Stimulated activated CD4-positive, alpha-beta T cell treated with anti-CD3 and anti-CD28 coated beads, Interleukin-2, amount 100 ng/mL, for 24 hours (primary cell): ENCODE measurements at regions not wholly inside any gene's neighbourhood (a gene's known extent, or its start where the extent isn't known, plus 50 kb on each side); places are given as distances from the start of the nearest gene placed in this dataset.

Experiments used
- DNase-seq, 2 donors: peaks; one replicate each; pipeline ENCODE4 v3.0.0-alpha.2; 2020

DNA sequence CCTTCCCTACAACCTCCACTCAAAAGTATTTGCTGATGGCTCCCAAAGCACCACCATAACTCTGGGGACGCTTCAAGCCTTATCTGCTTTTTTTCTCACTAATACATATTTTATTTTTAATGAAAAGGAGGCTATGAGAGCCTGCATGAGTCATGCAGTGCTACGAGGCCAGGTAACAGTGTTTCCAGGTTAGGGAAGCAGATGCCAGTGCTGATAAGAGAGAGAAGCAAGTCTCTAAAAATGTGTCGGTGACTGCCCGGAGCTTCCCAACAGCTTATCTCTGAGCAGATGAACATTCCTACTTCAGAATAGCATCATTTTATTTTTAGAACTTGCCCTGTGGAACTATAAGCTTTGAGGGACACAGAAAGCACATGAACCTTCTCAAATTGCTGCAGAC, 931.5 kb downstream of the CCSER2 start:
- DNase-seq: no peak

- no peak for DNase-seq
Measured at GRCh38 chr10:85262992-85263391, 934.6 kb downstream of the CCSER2 start.

- DNase-seq: no peak
Measured at GRCh38 chr10:85265121-85265520, 936.7 kb downstream of the CCSER2 start.

DNA sequence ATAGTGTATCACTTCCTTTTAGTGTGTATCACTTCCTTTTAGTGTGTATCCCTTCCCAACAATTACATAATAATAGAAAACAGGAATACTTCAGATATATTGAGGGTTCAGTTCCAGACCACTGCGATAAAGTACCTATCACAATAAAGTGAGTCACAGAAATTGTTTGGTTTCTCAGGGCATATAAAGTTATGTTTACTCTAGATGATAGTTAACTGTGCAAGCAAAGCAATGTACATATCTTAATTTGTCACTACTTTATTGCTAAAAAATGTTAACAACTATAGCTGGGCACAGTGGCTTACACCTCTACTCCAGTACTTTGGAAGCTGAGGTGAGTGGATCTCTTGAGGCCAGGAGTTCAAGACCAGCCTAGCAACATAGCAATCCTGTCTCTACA, 938.4 kb downstream of the CCSER2 start:
- DNase-seq: no peak

DNA sequence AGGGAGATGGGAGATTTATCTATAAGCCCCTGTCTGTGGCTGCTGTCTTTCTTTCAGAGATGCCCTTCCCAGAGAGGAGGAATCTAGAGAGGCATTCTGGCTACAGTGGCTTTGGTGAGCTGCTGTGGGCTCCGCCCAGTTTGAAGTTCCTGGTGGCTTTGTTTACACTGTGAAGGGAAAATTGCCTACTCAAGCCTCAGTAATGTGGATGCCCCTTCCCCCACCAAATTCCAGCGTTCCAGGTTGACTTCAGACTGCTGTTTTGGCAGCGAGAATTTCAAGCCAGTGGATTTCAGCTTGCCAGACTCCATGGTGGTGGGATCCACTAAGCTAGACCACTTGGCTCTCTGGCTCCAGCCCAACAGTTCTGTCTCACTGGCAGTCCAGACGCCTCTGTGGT, 951.6 kb downstream of the CCSER2 start:
- DNase-seq: no peak

DNA sequence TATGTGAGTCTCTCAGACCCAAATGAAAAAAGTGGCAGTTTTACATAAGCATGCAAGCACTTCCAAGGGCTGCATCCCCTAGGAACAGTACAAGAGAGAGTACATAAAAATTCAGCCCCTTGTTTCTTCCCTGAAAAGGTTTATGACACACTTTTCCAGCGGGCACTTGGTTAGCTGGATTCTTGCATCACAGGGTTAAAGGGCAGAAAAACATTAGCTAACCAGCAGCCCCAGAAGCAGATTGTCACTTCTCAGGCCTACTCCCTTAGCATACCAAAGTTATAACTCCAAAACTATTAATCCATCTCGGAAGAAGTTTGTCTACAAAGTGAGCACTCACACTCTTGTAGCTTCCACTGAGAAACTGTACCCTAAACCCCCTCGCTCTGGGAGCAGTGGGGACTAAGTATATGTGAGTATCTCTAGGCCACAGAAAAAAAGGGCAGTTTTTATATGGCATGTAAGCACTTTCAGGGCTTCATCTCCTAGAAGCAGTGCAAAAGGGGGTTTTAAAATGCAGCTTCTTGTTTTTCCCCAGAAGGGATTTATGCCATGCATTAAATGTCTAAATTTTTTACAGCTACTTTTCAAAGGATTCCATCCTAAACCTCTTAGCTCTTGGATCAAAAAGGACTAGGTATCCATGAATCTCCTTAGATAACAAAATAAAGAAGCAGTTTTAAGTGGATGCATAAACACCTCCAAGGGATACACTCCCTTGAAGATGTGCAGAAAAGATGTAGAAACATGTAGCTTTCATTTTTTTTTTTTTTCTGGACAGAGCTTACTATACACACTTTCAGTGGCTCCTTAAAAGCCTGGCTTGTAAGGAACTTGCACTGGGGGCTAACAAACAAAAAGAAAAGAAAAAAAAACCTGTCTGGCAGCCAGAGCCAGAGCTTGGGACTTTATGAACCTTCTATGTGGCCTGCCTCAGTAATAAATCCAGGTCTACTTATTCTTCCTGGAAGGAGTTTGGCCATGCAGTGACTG, 956.7 kb downstream of the CCSER2 start:
- no peak for DNase-seq

- DNase-seq: no peak
Measured at GRCh38 chr10:85293483-85293882, 965.1 kb downstream of the CCSER2 start.

DNA sequence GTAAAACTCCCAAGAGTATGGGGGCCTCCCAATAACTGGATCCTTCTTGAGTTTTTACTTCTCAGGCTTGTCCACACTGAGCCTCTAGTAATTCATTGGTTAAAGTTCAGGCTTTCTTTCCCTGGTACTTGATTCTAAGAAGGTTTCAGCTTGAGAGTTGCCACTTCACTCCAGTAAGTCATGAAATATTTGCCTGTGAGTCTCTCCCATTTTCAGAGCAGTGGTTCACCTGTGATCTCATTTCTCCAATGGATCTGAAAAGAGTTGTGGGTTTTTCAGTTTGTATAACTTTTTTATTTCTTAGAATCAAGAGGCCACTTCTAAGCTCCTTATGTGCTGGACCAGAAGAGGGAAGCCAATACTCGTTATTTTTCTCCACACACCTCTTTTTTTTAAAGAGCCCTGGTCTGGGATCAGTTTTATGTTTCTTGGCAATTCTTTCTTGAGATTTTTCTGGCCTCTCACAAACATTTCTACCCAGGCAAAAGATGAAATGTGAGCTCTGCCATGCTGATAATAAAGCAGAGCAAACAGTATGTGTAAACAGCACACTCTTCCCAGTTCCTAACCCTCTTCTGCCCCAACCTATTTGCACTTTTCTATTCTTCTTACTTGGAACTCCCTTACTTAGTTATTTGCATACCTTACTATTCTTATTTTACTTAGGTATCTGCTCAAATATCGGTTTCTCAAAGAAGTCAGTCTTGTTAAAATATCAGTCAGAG, 983.4 kb downstream of the CCSER2 start:
- DNase-seq: no peak

DNA sequence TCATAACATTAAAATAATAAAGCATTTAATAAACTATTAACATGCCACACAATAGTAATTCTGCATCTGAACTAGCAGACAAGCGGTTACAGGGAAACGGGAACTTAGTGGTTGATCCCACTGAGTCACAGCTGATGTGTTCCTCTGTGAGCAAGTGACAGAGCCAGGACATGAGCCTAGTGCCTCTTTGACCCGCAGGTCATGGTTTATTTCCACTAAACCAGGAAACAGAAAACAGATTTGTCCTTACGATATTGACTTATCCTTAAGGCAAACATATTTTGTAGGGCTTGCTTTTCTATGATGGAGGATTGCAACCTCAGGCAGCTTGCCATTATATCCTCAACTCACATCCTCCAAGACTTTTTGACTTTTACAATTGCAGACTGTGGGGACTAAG, 987.3 kb downstream of the CCSER2 start:
- DNase-seq: no peak

- DNase-seq: no peak
Measured at GRCh38 chr10:85316276-85316675, 987.9 kb downstream of the CCSER2 start.

GRCh38 chr10:85317827-85318226, 989.4 kb downstream of the CCSER2 start:
- DNase-seq: no peak

GRCh38 chr10:85318809-85319807, 990.7 kb downstream of the CCSER2 start:
- no peak for DNase-seq

DNA sequence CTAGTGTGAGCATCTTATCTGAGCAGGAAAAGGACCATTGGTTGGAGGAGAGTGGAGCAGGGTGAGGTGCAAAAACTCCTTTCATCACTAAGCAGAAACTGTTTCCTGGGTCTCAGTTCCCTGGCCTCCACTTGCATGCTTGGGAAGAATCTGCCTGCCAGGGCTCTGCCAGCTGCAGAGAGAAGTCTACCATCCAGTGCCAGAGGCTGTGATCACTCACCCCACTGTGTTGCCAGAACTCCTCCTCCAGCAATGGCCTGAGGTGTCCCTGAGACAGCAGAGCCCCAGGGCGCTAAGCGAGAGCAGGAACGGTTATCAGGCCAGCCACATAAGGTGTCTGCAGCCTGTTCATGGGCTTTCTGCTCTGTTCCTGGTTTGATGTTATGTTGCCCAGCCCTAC, 991.4 kb downstream of the CCSER2 start:
- no peak for DNase-seq

GRCh38 chr10:85333594-85333993, 1005.2 kb downstream of the CCSER2 start:
- DNase-seq: no peak

GRCh38 chr10:85362401-85362800, 1004.2 kb downstream of the GRID1 start:
- no peak for DNase-seq

GRCh38 chr10:85377029-85377806, 989.4 kb downstream of the GRID1 start:
- DNase-seq: no peak

DNA sequence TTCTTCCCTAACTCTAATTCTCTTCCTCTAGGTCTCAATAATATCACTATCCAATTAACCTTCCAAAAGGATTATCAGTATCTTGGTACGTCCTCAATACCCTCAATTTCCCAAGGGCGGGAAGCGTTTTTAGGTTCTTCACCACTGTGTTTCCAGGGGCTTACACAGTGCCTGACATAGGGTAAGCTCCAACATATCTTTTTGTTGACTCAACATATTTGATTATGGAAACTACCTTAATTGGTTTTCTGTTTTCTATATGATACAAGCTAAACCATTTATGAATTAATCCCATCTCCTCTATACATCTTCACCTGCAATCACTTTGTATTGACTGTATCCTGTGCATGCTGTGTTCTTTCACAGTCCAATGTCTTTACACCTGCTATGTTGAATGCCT, 987.3 kb downstream of the GRID1 start:
- no peak for DNase-seq

GRCh38 chr10:85400981-85401695, 965.5 kb downstream of the GRID1 start:
- DNase-seq: no peak

GRCh38 chr10:85402541-85402940, 964.1 kb downstream of the GRID1 start:
- DNase-seq: no peak

GRCh38 chr10:85407088-85407487, 959.5 kb downstream of the GRID1 start:
- no peak for DNase-seq

DNA sequence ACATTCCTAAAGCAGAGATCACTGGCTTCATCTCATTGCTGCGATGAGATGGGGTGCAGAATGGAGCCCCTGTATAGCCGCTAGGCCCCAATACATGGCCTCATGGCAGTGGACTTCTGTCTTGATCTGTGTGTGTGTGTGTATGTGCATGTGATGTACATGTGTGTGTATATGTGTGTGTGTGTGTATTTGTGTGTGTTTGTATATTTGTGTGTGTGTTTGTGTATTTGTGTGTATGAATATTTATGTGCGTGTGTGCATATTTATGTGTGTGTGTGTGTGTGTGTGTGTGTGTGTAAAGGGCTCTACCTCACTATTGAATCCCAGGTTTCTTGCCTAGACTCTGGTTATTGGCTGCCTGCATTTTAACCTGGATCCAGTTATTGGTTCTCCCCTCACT, 958.2 kb downstream of the GRID1 start:
- DNase-seq: no peak
